GM12864 (cell line): ENCODE measurements at regions not wholly inside any gene's neighbourhood (a gene's known extent, or its start where the extent isn't known, plus 50 kb on each side); places are given as distances from the start of the nearest gene placed in this dataset.

Experiments used
- DNase-seq: peaks from one replicate; pipeline ENCODE4 v3.0.0-alpha.2; 2011; ENCODE audit warnings: low read depth
- H3K4me3 ChIP-seq: 2 replicates; pipeline ENCODE4 v1.5.1; 2011; ENCODE audit warnings: mild to moderate bottlenecking, low read depth, low read length, control low read depth
- CTCF ChIP-seq: IDR thresholded peaks from 2 replicates; pipeline ENCODE4 v1.5.1; 2011; ENCODE audit warnings: low read depth, mild to moderate bottlenecking, moderate library complexity, low read length, control low read depth, inconsistent platforms; ENCODE audit errors: missing control alignments

DNA sequence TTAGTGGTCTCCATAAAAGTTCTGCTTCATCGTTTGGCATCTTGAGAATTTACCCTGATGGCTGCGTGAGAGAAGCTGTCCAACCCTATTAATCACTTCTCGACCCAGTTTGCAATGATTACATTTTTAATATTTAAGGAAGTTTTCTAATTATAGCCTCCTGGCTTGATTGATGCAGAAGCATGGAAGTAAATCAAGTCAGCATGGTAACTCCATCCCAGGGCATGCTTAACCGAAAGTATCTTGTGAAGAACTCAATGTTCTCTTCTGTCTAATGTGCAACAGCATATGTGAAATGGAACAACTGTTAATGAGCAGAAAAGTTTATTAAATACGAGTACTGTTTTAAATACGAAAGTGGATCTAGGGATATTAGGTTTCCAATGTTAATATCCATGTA lies 278.9 kb upstream of the CD180 start:
- TF ChIP-seq CTCF: no peak
- no peak for DNase-seq

GRCh38 chr5:67474597-67475238 lies 278.1 kb upstream of the CD180 start:
- no peak for DNase-seq
- H3K4me3 ChIP-seq: no peak overlapping the region
- TF ChIP-seq CTCF: no peak

More for the DNA sequence above, 278.9 kb upstream of the CD180 start:
- no peak overlapping the region for H3K4me3 ChIP-seq

GRCh38 chr5:67467110-67467509 lies 270.5 kb upstream of the CD180 start:
- H3K4me3 ChIP-seq: no peak overlapping the region
- no peak for DNase-seq

GRCh38 chr5:67465537-67466207 lies 269.1 kb upstream of the CD180 start:
- TF ChIP-seq CTCF: no peak
- no peak overlapping the region for H3K4me3 ChIP-seq
- no peak for DNase-seq

More at GRCh38 chr5:67467110-67467509, 270.5 kb upstream of the CD180 start:
- TF ChIP-seq CTCF: no peak

DNA sequence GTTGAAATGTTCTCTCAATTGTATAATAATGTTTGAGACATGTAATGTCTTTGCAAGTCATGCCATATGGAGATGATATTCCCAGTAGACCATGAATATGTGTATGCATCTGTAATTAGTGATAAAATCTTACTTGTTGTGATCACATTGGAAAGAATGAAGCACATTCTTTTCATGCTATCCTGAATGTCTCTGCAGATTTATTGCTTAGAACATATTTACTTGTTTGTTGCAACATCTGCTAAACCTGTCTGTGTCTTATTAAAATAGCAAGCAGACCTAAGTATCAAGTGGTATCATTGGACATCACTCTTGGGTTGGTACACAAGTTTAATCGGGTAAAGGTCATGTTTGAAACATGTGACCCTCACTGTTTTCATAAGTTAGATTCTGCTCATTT lies 265.5 kb upstream of the CD180 start:
- DNase-seq: no peak
- H3K4me3 ChIP-seq: no peak overlapping the region
- no peak for TF ChIP-seq CTCF

DNA sequence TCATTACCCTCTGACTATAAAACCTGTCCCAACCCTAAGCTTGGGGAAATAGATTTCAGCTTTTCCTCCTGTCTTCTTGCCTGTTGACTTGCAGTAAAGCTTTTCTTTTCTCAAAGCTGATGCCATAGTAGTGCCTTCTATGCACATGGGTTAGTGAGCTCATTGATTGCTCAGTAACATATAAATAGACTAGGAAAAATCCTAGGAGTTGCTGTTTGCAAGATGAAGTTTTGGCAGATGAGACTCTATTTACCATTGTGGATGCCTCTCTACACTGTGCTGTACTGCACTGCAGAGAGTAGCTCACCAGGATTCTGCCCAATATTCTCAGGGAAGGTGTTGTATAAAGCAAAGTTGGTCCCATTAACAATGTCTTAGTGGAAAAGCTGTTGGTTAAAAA lies 262.7 kb upstream of the CD180 start:
- no peak for TF ChIP-seq CTCF
- no peak for DNase-seq
- no peak overlapping the region for H3K4me3 ChIP-seq

DNA sequence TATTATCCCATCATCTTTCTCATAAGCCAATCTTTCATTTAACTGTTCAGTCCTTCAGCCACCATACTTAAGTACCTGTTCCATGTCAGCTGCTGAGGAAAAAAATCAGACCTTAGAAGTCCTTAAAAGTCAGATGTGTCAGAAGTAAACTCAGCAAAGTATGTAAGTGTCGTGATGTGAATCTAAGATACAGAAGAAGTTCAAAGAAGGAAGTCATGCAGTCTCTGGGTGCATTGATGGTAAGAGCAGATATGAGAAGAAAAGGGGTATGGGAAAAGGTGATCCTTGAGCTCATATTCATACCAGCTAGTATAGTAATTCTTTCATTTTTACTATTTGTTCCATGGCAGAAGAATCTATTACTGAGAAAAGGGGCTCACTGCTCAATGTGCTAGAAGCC lies 259.4 kb upstream of the CD180 start:
- no peak for TF ChIP-seq CTCF

More for the DNA sequence above, 259.4 kb upstream of the CD180 start:
- DNase-seq: no peak
- H3K4me3 ChIP-seq: no peak overlapping the region
